Prostate gland (tissue), 2 donors: ENCODE measurements at regions not wholly inside any gene's neighbourhood (a gene's known extent, or its start where the extent isn't known, plus 50 kb on each side); places are given as distances from the start of the nearest gene placed in this dataset.
"Not testable (repeated sequence)": the region's sequence is repeated elsewhere in the genome, so short reads cannot be mapped to it uniquely, and the experiment has no call there.

ENCODE experiments used
- DNase-seq: peaks from one replicate; pipeline ENCODE4 v3.0.0-alpha.2; 2019; ENCODE audit warnings: low spot score
- H3K27ac ChIP-seq, 2 donors: fragments of 200-600 bp; sonication (generic); 2 replicates each; pipeline ENCODE4 v1.5.1; 2017 to 2019
- H3K27me3 ChIP-seq: fragments of 200-600 bp; sonication (generic); replicated peaks from 2 replicates; pipeline ENCODE4 v1.5.1; 2019; ENCODE audit not compliant: insufficient read depth
- H3K36me3 ChIP-seq, 2 donors: fragments of 200-600 bp; sonication (generic); 1 replicate in 1 of 2; 2 replicates in 1 of 2; pipeline versions ENCODE4 v1.5.1 to v1.8.1; 2017 to 2019
- H3K4me1 ChIP-seq: fragments of 200-600 bp; sonication (generic); replicated peaks from 2 replicates; pipeline ENCODE4 v1.5.1; 2019
- H3K4me3 ChIP-seq, 2 donors: fragments of 200-600 bp; sonication (generic); 2 replicates each; pipeline ENCODE4 v1.5.1; 2017 to 2019
- H3K9me3 ChIP-seq: fragments of 200-600 bp; sonication (generic); 2 replicates; pipeline ENCODE4 v1.5.1; 2017
- POLR2A ChIP-seq: fragments of 450-650 bp; IDR thresholded peaks from one replicate; pipeline ENCODE4 v1.6.1; 2016; ENCODE audit warnings: antibody characterized with exemption, mild to moderate bottlenecking
- POLR2AphosphoS5 ChIP-seq: sonication (generic); formaldehyde crosslinking; IDR thresholded peaks from one replicate; pipeline ENCODE4 v1.6.1; 2017; ENCODE audit warnings: antibody characterized with exemption
- WGBS: methylation state at CpG from one replicate; pipeline ENCODE4 v1.1.5; 2018; 5-methylcytosine and 5-hydroxymethylcytosine counted together
- intact Hi-C: fragments of 100-400 bp; cut with DNase I; formaldehyde crosslinking; loops from one replicate; pipeline ENCODE4 v1.14.2; 2022
- TF ChIP-seq, protein P1 (sequence below), 4 experiments: fragments of 200-600 bp in 2 of 4; fragments of 450-650 bp in 2 of 4; sonication (generic) in 2 of 4; IDR thresholded peaks; 1 replicate in 3 of 4; 2 replicates in 1 of 4; pipeline ENCODE4 v1.5.1; 2016 to 2019; ENCODE audit warnings: antibody characterized with exemption in 4 of 4, mild to moderate bottlenecking in 2 of 4, moderate library complexity in 2 of 4

DNA sequence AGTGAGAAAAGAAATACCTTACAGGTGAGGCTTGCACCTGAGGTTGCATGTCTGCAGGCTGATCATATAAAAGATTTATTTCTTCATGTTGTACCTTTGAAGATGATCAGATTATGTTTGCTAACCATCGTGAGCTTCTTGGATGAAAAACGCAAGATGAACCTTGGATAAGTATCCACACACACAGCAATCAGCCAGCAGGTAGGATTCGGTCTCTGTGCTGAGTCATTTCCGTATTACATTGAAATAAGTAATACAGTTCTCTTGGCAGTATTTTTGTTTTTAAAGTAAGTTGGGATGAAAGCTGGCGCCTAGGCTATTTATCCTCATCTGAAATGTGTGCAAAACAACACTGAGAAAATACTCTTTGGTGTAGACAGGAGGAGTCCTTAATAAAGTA is 109.0 kb upstream of the PRKCQ start:
- intact Hi-C loops, result no loop called here
- no peak overlapping the region for H3K27ac ChIP-seq
- no peaks in the 10 kb centered on the region for H3K9me3 ChIP-seq
- TF ChIP-seq POLR2A (no peak), POLR2AphosphoS5 (no peak)
- TF ChIP-seq, protein P1, sequence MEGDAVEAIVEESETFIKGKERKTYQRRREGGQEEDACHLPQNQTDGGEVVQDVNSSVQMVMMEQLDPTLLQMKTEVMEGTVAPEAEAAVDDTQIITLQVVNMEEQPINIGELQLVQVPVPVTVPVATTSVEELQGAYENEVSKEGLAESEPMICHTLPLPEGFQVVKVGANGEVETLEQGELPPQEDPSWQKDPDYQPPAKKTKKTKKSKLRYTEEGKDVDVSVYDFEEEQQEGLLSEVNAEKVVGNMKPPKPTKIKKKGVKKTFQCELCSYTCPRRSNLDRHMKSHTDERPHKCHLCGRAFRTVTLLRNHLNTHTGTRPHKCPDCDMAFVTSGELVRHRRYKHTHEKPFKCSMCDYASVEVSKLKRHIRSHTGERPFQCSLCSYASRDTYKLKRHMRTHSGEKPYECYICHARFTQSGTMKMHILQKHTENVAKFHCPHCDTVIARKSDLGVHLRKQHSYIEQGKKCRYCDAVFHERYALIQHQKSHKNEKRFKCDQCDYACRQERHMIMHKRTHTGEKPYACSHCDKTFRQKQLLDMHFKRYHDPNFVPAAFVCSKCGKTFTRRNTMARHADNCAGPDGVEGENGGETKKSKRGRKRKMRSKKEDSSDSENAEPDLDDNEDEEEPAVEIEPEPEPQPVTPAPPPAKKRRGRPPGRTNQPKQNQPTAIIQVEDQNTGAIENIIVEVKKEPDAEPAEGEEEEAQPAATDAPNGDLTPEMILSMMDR (IDR thresholded peaks at IDR 0.05), result no peak
- no peak for DNase-seq
- WGBS, result 57% methylated on average over 5 of the region's 5 CpGs
- H3K4me1 ChIP-seq, result no peaks in the 10 kb centered on the region
- H3K27me3 ChIP-seq, result no peaks in the 10 kb centered on the region
- no peak overlapping the region for H3K4me3 ChIP-seq
- H3K36me3 ChIP-seq, result no peaks in the 10 kb centered on the region

DNA sequence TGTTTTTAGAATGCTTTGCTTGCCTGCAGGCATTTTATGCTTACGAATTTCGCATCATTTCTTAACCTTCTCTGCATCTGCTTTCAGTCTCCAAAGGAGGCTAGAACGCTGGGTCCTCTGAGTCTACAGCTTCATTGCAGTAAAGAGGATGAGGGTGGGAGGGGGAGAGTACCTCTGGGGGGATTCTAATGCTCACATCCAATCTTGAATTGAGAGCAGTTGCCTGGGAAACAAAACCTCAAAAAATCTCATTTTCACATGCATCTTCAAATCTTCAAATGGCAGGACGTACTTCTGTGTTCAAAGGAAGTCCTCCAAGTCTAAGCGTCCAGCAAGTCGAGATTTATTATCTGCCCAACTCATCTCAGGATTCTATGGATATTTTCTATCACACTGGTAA is 100.7 kb upstream of the PRKCQ start:
- Histone ChIP-seq H3K4me3 (no peak overlapping the region), H3K27me3 (no peaks in the 10 kb centered on the region), H3K27ac (no peak overlapping the region), H3K36me3 (no peaks in the 10 kb centered on the region), H3K9me3 (no peaks in the 10 kb centered on the region), H3K4me1 (no peaks in the 10 kb centered on the region)
- TF ChIP-seq, protein P1 (IDR thresholded peaks at IDR 0.05), result no peak
- no peak for TF ChIP-seq POLR2A
- intact Hi-C loops, result no loop called here
- whole genome bisulfite sequencing, result 45% methylated on average over 6 of the region's 6 CpGs
- DNase-seq, result no peak

DNA sequence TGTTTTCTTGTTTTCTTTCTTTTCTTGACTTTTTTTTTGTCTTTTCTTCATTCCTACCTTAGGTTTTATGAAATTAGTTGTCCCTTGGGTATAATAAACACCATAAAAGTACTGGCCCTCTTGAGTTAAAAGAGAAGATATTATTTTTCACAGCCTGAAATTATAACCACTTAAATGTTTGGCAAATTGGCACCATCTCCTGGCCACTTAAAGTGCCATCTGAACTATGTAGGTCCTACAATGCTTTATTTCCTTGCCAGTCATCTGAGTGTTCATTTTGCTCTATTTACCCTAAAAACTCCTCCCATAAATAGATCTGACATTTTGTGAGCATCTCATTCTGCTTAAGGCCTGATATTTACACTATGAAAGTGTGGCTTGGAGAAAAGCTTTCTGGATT is 98.9 kb upstream of the PRKCQ start:
- TF ChIP-seq, protein P1 (IDR thresholded peaks at IDR 0.05), result no peak
- no peak for TF ChIP-seq POLR2AphosphoS5
- TF ChIP-seq POLR2A, result no peak
- Histone ChIP-seq H3K27ac (no peak overlapping the region), H3K9me3 (no peaks in the 10 kb centered on the region), H3K36me3 (no peaks in the 10 kb centered on the region), H3K27me3 (no peaks in the 10 kb centered on the region), H3K4me3 (no peak overlapping the region), H3K4me1 (no peaks in the 10 kb centered on the region)
- intact Hi-C loops, result loop anchor here (10.0 kb wide), 1 partner anchor 736 kb away; the partner anchor contains the start of gene SFMBT2
- DNase-seq, result no peak

DNA sequence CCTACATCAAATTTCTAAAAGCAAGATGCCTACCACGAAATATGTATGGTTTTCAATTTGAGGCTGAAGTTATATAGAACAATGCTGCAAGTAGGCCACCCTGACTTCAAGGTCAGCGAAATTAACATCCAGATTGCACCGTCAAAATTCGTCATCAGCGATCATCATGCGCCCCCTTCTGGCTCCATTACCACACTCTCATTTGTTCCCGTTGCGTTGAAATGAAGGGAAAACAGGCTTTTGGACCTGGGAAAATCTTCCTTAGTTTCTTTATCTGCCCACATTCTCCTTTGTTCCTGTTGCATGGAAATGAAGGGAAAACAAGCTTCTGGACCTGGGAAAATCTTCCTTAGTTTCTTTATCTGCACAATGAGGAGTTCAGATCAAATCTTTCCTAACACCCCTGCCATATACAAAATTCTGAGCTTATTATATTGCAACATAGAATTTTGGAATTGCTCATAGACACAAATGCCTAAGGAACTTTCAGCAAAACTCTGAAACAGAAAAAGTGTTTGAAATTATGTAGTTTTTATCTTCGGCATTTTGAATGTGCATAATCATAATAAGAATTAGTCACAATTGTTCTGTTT is 98.2 kb upstream of the PRKCQ start:
- Histone ChIP-seq H3K4me1 (no peaks in the 10 kb centered on the region), H3K4me3 (no peak overlapping the region), H3K36me3 (no peaks in the 10 kb centered on the region), H3K27ac (no peak overlapping the region), H3K27me3 (no peaks in the 10 kb centered on the region), H3K9me3 (no peaks in the 10 kb centered on the region)
- intact Hi-C loops, result loop anchor here (10.0 kb wide), 1 partner anchor 736 kb away; the partner anchor contains the start of gene SFMBT2
- DNase-seq, result peak; percentile 14
- WGBS, result 36% methylated on average over 9 of the region's 9 CpGs
- TF ChIP-seq POLR2A, result no peak
- TF ChIP-seq, protein P1 (IDR thresholded peaks at IDR 0.05), result peak in 2 of 4 experiments; percentile 46 to 58

DNA sequence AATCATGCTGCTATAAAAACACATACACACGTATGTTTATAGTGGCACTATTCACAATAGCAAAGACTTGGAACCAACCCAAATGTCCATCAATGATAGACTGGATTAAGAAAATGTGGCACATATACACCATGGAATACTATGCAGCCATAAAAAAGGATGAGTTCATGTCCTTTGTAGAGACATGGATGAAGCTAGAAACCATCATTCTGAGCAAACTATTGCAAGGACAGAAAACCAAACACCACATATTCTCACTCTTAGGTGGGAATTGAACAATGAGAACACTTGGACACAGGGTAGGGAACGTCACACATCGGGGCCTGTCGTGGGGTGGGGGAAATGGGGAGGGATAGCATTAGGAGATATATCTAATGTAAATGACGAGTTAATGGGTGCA is 97.1 kb upstream of the PRKCQ start:
- not testable (repeated sequence) for H3K27ac ChIP-seq, H3K4me3 ChIP-seq, H3K9me3 ChIP-seq, DNase-seq, H3K4me1 ChIP-seq, H3K27me3 ChIP-seq, H3K36me3 ChIP-seq
- intact Hi-C loops, result loop anchor here (10.0 kb wide), 1 partner anchor 738 kb away; the partner anchor contains the start of gene SFMBT2
- 83% methylated on average over 5 of the region's 5 CpGs for WGBS
